MM.1S (cell line): ENCODE measurements at regions not wholly inside any gene's neighbourhood (a gene's known extent, or its start where the extent isn't known, plus 50 kb on each side); places are given as distances from the start of the nearest gene placed in this dataset.

ENCODE experiments used
- EZH2 ChIP-seq: fragments of 300-600 bp; sonication (generic); optimal IDR thresholded peaks from 2 replicates; pipeline ENCODE3; 2017; ENCODE audit warnings: low read depth, mild to moderate bottlenecking, antibody characterized with exemption, low read length, mixed read lengths
- TF ChIP-seq, protein P1 (sequence below): fragments of 300-600 bp; sonication (generic); IDR thresholded peaks from 2 replicates; pipeline ENCODE4 v1.5.1; 2016; ENCODE audit warnings: antibody characterized with exemption, low read length, mixed read lengths

DNA sequence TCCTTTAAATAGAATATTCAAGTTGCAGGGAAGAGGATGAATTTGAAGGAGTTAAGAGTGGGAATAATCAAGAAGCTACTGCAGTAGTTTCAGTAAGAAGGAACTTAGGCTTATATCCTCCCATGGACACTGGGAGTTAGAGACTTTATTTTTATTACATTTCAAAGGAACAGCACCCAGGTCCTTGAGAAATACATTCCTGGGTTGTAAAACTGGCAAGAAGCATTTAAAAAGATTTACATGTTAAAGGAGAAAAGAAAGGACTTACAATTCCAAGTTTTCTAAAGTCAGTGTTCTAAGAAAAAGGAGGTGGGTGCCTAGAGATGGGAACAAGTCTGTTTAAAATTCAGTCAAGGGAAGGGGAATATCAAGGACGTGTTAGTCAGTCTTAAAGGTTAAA lies 306.9 kb downstream of the JRKL start:
- TF ChIP-seq, protein P1, sequence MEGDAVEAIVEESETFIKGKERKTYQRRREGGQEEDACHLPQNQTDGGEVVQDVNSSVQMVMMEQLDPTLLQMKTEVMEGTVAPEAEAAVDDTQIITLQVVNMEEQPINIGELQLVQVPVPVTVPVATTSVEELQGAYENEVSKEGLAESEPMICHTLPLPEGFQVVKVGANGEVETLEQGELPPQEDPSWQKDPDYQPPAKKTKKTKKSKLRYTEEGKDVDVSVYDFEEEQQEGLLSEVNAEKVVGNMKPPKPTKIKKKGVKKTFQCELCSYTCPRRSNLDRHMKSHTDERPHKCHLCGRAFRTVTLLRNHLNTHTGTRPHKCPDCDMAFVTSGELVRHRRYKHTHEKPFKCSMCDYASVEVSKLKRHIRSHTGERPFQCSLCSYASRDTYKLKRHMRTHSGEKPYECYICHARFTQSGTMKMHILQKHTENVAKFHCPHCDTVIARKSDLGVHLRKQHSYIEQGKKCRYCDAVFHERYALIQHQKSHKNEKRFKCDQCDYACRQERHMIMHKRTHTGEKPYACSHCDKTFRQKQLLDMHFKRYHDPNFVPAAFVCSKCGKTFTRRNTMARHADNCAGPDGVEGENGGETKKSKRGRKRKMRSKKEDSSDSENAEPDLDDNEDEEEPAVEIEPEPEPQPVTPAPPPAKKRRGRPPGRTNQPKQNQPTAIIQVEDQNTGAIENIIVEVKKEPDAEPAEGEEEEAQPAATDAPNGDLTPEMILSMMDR = no peak
- TF ChIP-seq EZH2 = no peak
